Peyer's patch (tissue), 4 donors: ENCODE measurements at regions not wholly inside any gene's neighbourhood (a gene's known extent, or its start where the extent isn't known, plus 50 kb on each side); places are given as distances from the start of the nearest gene placed in this dataset.

Experiments used
- POLR2A ChIP-seq, 2 donors: fragments of 450-650 bp; IDR thresholded peaks; one replicate each; pipeline ENCODE4 v1.5.1; 2017; ENCODE audit warnings: antibody characterized with exemption in 2 of 2, mild to moderate bottlenecking in 2 of 2, moderate library complexity in 2 of 2
- TF ChIP-seq, protein P1 (sequence below), 6 experiments: fragments of 450-650 bp in 4 of 6; fragments of 200-600 bp in 2 of 6; sonication (generic) in 1 of 6; IDR thresholded peaks; one replicate each; pipeline ENCODE4 v1.5.1; 2017 to 2019; ENCODE audit warnings: antibody characterized with exemption in 6 of 6, mild to moderate bottlenecking in 3 of 6, moderate library complexity in 1 of 6

DNA sequence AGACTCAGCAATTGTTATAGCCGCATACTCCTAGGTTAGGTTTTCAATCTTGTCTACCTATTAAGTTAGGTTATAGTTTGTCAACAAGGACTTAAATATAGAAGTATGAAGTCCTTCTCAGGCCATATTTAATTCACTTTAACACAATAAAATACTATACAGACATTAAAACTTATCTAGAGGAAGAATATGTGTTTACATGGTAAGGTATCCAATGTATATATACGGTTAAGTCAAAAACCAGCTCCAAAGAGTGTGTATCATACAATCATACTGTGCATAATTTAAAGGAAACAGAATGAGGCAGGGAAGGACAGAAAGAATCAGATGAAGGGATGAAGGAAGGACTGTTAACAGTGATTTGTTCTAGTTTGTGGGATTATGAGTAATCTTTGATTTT lies 79.5 kb upstream of the LANCL2 start:
- TF ChIP-seq, protein P1, sequence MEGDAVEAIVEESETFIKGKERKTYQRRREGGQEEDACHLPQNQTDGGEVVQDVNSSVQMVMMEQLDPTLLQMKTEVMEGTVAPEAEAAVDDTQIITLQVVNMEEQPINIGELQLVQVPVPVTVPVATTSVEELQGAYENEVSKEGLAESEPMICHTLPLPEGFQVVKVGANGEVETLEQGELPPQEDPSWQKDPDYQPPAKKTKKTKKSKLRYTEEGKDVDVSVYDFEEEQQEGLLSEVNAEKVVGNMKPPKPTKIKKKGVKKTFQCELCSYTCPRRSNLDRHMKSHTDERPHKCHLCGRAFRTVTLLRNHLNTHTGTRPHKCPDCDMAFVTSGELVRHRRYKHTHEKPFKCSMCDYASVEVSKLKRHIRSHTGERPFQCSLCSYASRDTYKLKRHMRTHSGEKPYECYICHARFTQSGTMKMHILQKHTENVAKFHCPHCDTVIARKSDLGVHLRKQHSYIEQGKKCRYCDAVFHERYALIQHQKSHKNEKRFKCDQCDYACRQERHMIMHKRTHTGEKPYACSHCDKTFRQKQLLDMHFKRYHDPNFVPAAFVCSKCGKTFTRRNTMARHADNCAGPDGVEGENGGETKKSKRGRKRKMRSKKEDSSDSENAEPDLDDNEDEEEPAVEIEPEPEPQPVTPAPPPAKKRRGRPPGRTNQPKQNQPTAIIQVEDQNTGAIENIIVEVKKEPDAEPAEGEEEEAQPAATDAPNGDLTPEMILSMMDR (IDR thresholded peaks at IDR 0.05), result no peak
- no peak for TF ChIP-seq POLR2A (IDR thresholded peaks at IDR 0.05)
